ENCODE measurements at regions not wholly inside any gene's neighbourhood (a gene's known extent, or its start where the extent isn't known, plus 50 kb on each side); places are given as distances from the start of the nearest gene placed in this dataset.

- Histone ChIP-seq H3K9me3 (peaks cover 0 to 10% (median 0%) of the 10 kb centered on the region in 11 donors), H3K27ac (no peak overlapping the region), H3K4me3 (no peak overlapping the region), H3K36me3 (no peaks in the 10 kb centered on the region), H3K4me1 (no peaks in the 10 kb centered on the region), H3K27me3 (no peaks in the 10 kb centered on the region)
- ATAC-seq (no peak), DNase-seq (no peak)
- intact Hi-C loops (cut with DNase I): no loop called here
- TF ChIP-seq, protein P1, sequence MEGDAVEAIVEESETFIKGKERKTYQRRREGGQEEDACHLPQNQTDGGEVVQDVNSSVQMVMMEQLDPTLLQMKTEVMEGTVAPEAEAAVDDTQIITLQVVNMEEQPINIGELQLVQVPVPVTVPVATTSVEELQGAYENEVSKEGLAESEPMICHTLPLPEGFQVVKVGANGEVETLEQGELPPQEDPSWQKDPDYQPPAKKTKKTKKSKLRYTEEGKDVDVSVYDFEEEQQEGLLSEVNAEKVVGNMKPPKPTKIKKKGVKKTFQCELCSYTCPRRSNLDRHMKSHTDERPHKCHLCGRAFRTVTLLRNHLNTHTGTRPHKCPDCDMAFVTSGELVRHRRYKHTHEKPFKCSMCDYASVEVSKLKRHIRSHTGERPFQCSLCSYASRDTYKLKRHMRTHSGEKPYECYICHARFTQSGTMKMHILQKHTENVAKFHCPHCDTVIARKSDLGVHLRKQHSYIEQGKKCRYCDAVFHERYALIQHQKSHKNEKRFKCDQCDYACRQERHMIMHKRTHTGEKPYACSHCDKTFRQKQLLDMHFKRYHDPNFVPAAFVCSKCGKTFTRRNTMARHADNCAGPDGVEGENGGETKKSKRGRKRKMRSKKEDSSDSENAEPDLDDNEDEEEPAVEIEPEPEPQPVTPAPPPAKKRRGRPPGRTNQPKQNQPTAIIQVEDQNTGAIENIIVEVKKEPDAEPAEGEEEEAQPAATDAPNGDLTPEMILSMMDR (IDR thresholded peaks at IDR 0.05): no peak
- WGBS, 2 donors: 54 to 60% methylated on average over 6 of the region's 6 CpGs
Observed at GRCh38 chr12:103207936-103208335, 250.5 kb downstream of the ASCL1 start.

DNA sequence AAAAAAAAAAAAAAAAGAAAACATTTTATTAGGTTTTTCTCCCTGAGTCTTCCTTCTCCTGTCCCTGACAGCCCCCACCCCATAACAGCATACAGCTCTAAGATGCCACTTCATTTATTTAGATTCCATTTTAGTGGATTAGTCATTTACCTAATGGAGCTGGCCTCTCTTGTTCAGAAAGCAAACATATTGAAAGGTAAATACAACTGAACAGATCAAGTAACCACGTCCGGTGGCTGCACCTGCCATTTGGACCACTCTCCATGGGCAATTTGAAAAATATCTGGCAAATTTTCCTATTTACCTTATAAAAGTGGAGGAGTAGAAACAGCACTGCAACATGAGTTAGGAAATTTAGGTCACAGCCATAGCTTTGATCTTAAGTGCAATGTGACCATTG lies 254.6 kb downstream of the C12orf42 start:
- 77 to 85% methylated on average over 2 of the region's 2 CpGs for WGBS, 2 donors
- Histone ChIP-seq H3K4me3 (no peak overlapping the region), H3K9me3 (peaks cover 0 to 2% (median 0%) of the 10 kb centered on the region in 11 donors), H3K4me1 (no peaks in the 10 kb centered on the region), H3K27ac (no peak overlapping the region), H3K36me3 (no peaks in the 10 kb centered on the region), H3K27me3 (no peaks in the 10 kb centered on the region)
- DNase-seq (no peak), ATAC-seq (no peak)
- intact Hi-C loops (cut with DNase I): no loop called here
- TF ChIP-seq, protein P1 (IDR thresholded peaks at IDR 0.05): no peak

- no peak for ATAC-seq
- H3K27me3 ChIP-seq: no peaks in the 10 kb centered on the region
- TF ChIP-seq, protein P1 (IDR thresholded peaks at IDR 0.05): no peak
- no peak for DNase-seq
- H3K4me1 ChIP-seq: no peaks in the 10 kb centered on the region
- H3K9me3 ChIP-seq: peaks cover 0 to 2% (median 0%) of the 10 kb centered on the region in 11 donors
- H3K4me3 ChIP-seq: no peak overlapping the region
- no peak overlapping the region for H3K27ac ChIP-seq
- intact Hi-C loops (cut with DNase I): no loop called here
- H3K36me3 ChIP-seq: no peaks in the 10 kb centered on the region
Observed at GRCh38 chr12:103244596-103244995, 251.2 kb downstream of the C12orf42 start.

- Histone ChIP-seq H3K27me3 (no peaks in the 10 kb centered on the region), H3K36me3 (no peaks in the 10 kb centered on the region), H3K4me1 (no peaks in the 10 kb centered on the region), H3K9me3 (peaks cover 0 to 14% (median 0%) of the 10 kb centered on the region in 11 donors), H3K4me3 (no peak overlapping the region), H3K27ac (no peak overlapping the region)
- DNase-seq (no peak), ATAC-seq (no peak)
- TF ChIP-seq, protein P1 (IDR thresholded peaks at IDR 0.05): no peak
- intact Hi-C loops (cut with DNase I): no loop called here
Observed at GRCh38 chr12:103247531-103247930, 248.2 kb downstream of the C12orf42 start.

DNA sequence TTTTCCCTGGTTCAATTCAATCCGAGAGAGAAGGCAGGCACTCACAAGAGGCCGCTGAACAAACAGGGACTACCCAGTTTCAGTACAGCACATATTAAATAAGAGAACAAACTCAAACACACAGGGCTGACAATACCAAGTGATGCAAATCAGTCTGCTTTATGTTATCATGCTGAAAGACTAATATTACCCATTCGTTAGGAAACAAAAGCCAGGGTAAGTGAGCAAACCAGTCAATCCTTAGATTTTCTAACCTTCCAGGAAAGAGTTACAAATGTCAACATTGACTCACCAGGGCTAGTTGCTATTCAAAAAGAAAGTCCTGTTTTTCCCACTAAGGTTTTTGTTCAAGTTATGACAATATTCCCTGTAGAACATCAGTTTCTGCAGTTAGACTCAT lies 246.2 kb downstream of the C12orf42 start:
- H3K27ac ChIP-seq: no peak overlapping the region
- ATAC-seq (no peak), DNase-seq (no peak)
- intact Hi-C loops (cut with DNase I): no loop called here
- 75 to 81% methylated on average over 3 of the region's 3 CpGs for WGBS, 2 donors
- TF ChIP-seq, protein P1 (IDR thresholded peaks at IDR 0.05): no peak
- no peak overlapping the region for H3K4me3 ChIP-seq
- H3K36me3 ChIP-seq: no peaks in the 10 kb centered on the region
- H3K4me1 ChIP-seq: no peaks in the 10 kb centered on the region
- peaks cover 0 to 15% (median 0%) of the 10 kb centered on the region in 11 donors for H3K9me3 ChIP-seq
- no peaks in the 10 kb centered on the region for H3K27me3 ChIP-seq
